ENCODE measurements at regions not wholly inside any gene's neighbourhood (a gene's known extent, or its start where the extent isn't known, plus 50 kb on each side); places are given as distances from the start of the nearest gene placed in this dataset.

- TF ChIP-seq CTCF (IDR thresholded peaks at IDR 0.05 in 4 of 5, conservative IDR thresholded peaks at IDR 0.05 in 1 of 5) (no peak), POLR2A (IDR thresholded peaks at IDR 0.05) (no peak)
Observed at GRCh38 chr4:8735236-8736089, 136.2 kb downstream of the HMX1 start.

Data from gastrocnemius medialis (tissue), 4 donors.